ENCODE measurements at regions not wholly inside any gene's neighbourhood (a gene's known extent, or its start where the extent isn't known, plus 50 kb on each side); places are given as distances from the start of the nearest gene placed in this dataset.

GRCh38 chr4:74547042-74547441, 102.1 kb downstream of the AREG start:
- no peak for TF ChIP-seq ZNF274 (IDR thresholded peaks at IDR 0.05; ENCODE audit: low read depth, low read length)
- TF ChIP-seq YY1 (IDR thresholded peaks at IDR 0.05; ENCODE audit: insufficient read depth, insufficient read length): no peak
- no peak for TF ChIP-seq SUZ12 (IDR thresholded peaks at IDR 0.05; ENCODE audit: extremely low read depth, insufficient read depth, insufficient read length)

Measured in NT2/D1 (cell line).